ENCODE measurements at regions not wholly inside any gene's neighbourhood (a gene's known extent, or its start where the extent isn't known, plus 50 kb on each side); places are given as distances from the start of the nearest gene placed in this dataset.
A peak's percentile ranks its signal among the peaks of the same experiment; 100 is the strongest.

DNA sequence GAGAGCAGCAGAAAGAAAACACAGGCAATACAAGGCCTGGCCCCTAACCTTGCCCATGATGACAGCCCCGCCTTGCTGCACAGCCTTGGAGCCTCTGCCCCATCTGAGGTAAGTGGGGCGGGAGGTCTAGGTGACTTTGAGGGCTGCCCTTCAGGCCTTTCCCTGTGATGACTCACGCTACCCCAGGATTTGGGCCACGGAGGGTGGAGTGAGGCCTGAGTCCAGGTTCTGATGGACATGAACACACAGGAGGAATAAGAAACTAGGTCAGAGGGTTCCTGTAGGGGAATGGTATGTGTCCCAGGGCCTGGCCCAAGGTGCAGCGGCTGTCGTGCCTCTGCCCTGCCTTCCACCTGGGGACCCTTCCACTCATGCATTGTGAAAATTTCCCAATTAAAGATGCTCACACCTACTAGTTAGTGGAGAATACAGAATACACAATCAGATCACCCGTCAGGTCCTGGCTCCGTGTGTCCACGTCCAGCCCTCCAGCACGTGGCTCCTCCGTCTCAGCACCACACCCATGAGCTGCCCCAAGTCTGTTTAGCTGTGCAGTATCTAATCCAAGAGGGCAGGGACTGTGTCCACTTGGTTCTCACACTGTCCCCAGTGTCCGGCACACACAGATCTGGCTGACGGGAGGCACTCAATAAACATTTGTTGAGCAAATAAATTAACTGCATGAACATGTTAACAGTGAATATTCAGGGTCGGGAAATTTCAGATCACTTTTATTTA, 111.0 kb downstream of the CHST1 start:
- no peak for DNase-seq (ENCODE audit: low spot score)

GRCh38 chr11:45553383-45553936, 112.0 kb downstream of the CHST1 start:
- no peak for DNase-seq (ENCODE audit: low spot score)

DNA sequence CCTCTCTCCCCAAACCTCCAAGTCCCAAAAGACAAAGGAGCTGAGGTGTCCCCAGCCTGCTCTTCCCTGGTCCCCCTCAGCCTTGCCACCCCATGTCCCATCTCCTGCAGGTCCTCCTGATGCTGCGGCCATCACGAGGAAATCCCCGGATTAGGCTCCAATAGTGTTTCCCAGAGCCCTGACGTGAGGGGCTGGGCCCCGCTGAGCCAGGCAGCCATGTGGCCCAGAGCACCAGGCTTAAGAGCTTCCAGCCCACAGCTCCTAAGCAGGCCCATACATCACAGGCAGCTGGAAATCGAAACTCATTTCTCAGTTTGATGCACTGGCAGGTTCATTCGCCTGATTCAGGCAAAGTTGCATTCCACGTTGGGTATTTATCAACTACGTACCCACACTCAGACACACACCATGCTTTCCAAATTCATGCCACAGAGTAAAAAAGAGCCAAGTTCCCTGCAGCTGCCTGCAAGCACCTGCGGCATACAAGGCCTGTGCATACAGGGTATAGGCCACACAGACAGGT, 114.2 kb downstream of the CHST1 start:
- no peak for DNase-seq (ENCODE audit: low spot score)

DNA sequence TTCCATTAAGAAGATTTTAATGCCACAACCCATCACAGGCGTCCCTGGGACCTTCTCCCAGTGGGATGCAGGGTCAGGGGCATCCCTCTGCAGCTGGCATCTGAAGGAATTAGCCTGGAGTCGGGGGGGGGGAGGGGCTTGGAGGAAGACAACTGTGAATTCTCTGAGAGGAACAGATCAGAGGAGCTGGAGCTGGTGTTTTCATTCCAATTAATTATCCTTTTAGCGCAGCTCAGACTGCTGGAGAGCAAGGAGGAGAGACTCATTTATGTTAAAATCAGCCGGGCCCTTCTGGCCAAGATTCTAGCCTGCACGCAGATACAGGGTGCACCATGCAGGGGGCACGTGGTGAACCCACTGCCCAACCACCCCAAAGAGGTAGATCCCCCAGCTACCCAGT, 116.2 kb downstream of the CHST1 start:
- DNase-seq (ENCODE audit: low spot score), result no peak

- no peak for DNase-seq (ENCODE audit: low spot score)
These were observed 119.1 kb downstream of the CHST1 start for GRCh38 chr11:45546366-45546765.

GRCh38 chr11:45544826-45545225, 120.6 kb downstream of the CHST1 start:
- no peak for DNase-seq (ENCODE audit: low spot score)

DNA sequence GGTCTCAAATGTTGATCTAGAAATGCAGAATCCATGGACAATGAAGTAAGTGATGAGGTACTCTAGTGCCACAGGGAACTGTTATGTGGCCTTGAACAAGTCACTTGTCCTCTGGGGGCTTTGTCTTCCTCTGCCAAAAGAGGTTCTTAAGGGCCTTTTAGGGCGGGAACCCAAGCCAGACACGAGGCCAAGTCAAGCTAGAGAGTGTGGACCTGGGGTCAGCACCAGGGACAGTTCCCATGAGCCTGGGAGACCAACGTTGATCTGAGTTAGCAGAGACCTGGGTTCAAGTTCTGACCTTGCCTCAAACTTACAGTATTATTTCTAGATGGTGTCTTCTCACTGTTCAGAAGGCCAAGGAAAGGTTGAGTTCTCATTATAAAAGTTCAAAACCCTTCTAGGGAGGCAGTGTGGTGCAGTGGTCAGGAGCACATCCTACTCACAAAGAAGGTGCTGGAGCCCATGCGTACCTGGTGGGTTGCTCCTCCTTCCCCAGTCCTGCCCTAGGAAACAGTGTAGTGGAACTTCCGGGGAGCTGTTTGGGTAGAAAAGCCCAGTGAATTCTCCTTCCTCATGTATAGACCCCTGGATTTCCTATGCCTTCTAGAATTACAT, 121.5 kb downstream of the CHST1 start:
- DNase-seq (ENCODE audit: low spot score), result no peak

DNA sequence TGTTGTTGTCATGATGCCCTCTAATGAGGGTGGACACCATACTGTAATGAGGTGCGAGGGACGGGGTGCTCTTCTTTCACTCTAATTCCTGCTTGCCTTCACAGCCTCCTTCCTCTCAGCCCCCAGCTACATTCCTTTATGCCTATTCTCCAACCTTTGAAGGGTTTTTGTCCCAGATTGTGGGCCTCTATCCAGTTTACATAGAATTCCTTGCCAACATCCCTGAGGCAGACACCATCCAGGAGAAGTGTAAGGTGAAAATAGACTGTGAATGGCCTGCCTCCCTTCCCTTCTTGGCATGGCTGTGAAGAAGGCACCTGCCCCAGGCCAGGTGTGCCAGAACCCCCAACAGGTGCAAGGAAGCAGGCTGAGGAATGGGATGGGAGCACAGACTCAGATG, 122.3 kb downstream of the CHST1 start:
- DNase-seq (ENCODE audit: low spot score), result no peak

DNA sequence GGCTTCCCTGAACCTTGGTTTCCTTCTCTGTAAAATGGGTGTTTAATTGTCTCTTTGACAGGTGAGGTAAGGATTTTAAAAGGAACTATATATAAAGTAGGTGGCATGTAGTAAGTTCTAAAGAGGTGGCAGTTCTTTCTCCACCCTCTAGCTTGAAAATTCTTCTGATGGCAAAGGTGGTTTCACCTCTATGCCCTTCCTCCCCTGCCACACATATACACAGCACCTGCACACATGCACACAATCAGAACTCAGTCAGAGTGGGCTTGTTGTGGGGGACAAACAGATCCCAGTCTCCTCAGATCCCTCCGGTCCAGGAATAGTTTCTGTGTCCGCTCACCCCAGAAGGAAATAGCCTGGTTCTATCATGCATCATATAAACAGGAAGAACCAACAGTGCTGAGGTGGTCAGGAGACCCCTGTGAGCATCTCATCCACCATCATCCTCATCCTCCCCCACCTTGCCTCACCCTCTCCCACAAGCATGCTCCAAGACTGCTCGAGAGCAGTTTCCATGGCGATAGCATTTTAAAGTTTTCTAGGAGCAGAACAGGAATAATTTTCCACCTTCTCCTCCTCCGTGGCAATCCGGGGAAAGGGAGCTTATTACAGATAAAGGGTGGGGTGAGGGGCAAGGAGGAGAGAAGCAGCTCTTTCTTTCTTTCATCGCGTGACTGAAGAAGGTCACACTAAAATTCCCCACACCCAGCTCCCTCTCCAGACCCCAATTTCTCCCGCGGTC, 123.6 kb downstream of the CHST1 start:
- no peak for DNase-seq (ENCODE audit: low spot score)

DNA sequence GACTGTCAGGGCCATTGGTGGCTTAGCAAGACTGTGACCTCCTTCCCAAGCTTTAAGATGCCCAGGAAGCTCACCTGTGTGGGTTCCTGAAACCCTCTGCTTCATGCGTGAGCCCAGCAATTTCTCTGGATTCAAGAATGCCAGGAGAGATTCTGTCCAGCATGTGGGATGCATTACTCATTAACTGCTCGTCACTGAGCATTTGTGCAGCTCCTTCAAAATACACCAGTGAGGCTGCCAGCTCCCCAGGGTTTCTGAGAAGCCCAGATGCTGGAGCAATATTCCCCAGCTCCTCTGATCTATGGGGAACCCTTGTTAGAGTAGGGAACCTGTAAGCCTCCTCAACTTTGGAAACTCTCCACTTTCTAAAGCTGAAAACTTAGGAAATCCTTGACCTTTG, 126.5 kb downstream of the CHST1 start:
- DNase-seq (ENCODE audit: low spot score), result no peak

DNA sequence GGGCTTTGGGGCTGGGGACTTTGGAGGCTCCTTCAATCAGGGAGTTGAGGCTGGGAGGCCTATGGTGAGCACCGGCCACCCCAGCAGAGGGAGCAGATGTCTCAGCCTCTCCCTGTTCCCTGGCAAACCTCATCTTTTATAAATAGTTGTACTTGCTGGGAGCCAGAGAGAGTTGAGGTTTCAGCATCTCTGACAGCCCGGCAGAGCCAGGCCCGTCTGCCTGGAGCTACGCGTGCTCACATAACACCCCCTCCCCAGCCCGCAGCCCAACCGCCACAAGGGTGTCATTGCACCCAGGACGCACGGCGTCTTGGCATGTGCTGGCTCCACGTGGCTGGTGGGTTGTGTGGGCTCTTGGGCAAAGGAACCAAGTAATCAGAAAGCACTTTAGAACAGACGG, 127.1 kb downstream of the CHST1 start:
- DNase-seq (ENCODE audit: low spot score), result no peak

- DNase-seq (ENCODE audit: low spot score), result peak; percentile 8
These were observed 127.8 kb downstream of the CHST1 start for GRCh38 chr11:45537614-45538013.

GRCh38 chr11:45535033-45535432, 130.4 kb downstream of the CHST1 start:
- DNase-seq (ENCODE audit: low spot score), result no peak

DNA sequence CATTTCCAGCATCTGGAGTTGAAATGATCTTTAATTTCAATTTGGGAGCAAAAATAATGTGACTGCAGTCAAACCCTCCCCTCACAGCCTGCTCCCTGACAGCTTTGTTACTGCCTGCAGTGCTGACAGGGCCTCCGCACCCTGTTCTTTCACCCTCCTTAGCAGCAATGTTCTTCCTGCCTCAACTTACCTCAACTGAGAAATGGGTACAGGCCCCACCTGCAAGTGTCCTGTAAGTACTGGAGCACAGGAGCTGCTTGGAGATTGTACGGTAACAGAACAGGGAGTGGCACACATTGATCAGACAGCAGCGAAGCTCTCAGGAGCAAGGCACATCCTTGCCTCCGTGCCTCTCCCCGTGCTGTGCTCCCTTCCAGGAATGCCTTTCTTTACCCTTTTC, 131.3 kb downstream of the CHST1 start:
- DNase-seq (ENCODE audit: low spot score), result no peak

DNA sequence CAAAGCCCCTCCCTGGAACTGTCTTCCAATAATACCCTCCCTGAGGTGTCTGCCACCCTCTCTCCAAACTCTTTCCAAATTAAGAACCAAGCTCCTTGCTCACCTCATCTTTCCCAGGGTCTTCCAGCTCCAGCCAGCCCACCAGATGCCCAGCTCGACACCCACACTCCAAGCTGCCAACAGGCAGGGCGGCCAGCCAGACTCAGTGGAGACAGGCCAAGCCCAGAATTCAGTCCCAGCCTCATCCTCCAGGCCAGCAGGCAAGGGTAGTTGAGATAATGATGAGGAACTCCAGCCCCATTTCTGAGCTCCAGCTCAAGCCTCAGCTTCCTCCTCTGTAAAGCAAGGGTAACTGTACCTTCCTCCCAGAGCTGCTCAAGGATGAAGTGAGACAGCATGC, 132.9 kb downstream of the CHST1 start:
- DNase-seq (ENCODE audit: low spot score), result no peak

DNA sequence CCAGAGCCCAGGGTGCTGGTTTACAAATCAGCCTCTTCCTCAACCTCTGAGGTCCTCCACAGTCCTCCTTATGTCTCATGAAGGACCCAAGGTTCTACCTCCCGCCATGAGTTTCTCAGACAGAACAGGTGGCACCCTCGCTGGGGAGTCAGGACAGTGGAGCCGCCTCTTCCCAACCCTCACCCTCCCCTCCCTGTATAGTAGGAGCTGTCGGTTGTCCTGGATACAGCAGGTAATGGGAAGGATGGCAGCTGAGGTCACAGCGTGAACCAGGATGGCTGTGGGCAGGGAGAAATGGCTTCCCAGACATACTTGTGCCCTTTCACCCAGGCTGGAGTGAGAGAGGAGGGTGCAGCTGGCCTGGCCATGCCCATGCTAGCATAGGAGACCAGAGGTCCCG, 134.6 kb downstream of the CHST1 start:
- no peak for DNase-seq (ENCODE audit: low spot score)

DNA sequence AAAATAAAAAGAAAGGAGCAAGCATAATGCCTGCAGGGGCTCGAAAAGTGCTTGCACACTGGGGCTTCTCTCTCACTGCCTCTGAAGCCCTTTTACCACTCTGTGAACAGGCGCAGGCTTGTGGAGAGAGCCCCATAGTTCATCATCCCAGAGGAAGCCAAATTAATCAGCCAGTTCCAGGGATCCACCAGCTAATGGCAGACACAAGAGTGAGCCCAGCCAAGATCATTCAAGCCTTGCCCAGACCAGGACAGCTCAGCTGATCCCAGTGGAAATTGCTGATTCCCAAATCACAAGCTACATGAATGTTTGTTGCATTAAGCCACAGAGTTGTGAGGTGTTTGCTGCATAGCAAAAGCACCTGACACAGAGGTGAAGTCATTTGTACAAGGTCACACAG, 135.3 kb downstream of the CHST1 start:
- no peak for DNase-seq (ENCODE audit: low spot score)

- DNase-seq (ENCODE audit: low spot score), result no peak
These were observed 137.0 kb downstream of the CHST1 start for GRCh38 chr11:45528435-45528834.

GRCh38 chr11:45527898-45528297, 137.5 kb downstream of the CHST1 start:
- DNase-seq (ENCODE audit: low spot score), result no peak

DNA sequence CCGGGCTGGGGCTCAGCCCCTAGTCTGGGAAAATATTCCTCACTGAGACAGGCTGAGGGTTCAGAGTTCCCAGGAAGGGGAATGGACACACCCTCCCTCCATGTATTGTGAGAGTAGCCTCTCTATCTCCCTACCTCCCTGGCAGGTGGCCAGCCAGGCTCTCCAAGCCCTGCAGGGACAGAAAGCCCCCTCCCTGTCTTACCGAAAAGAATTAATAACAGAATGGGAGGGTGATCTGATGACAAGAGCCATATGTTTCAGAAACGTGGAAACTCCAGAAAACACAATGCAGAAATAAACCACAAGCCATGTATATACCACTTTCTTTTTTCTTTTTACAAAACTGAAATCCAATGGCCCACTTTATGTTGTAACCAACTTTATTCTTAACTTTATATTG, 140.0 kb downstream of the CHST1 start:
- no peak for DNase-seq (ENCODE audit: low spot score)

DNA sequence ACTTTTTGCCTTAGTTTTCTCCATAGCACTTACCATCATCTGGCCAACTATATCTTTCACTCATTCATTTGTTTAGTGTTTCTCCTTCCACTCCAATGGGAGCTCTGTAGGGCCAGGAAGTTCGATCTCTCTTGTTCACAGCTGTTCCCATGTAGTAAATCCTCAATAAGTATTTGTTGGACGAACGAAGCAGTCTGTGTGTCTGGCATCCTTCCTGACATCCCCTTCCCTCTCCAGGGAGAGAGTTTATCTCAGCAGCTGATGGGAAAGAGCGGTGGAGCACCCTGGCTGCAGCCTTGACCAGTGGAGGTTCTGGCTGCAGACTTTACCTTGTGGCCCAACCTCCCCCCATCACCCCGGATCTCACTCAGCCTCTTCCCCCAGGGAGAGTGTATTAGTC, 141.7 kb downstream of the CHST1 start:
- DNase-seq (ENCODE audit: low spot score), result no peak

- DNase-seq (ENCODE audit: low spot score), result no peak
These were observed 146.4 kb downstream of the CHST1 start for GRCh38 chr11:45518833-45519535.
